Activated CD4-positive, alpha-beta memory T cell treated with anti-CD3 and anti-CD28 coated beads, Interleukin-2, amount 10 ng/mL, durations not matched to agents 7 days and 5 days (primary cell): ENCODE measurements at regions not wholly inside any gene's neighbourhood (a gene's known extent, or its start where the extent isn't known, plus 50 kb on each side); places are given as distances from the start of the nearest gene placed in this dataset.
"Not testable (repeated sequence)": the region's sequence is repeated elsewhere in the genome, so short reads cannot be mapped to it uniquely, and the experiment has no call there.

Source experiments
- CTCF ChIA-PET: fragments of 350-600 bp; sonication (Branson Sonifier 250); formaldehyde crosslinking; loops from one replicate; lab custom pipeline; 2021; ENCODE audit warnings: antibody characterized with exemption, inconsistent platforms; lab: Charles Lee
- POLR2A ChIA-PET: fragments of 350-600 bp; sonication (Branson Sonifier 250); formaldehyde crosslinking; loops from one replicate; lab custom pipeline; 2021; ENCODE audit warnings: antibody characterized with exemption; lab: Charles Lee
- DNase-seq: peaks from one replicate; pipeline ENCODE4 v3.0.0-alpha.2; 2020
- H3K27ac Mint-ChIP-seq: one replicate; pipeline ENCODE4 v1.8.0; 2021; ENCODE audit warnings: mild to moderate bottlenecking, mixed read lengths
- H3K27me3 Mint-ChIP-seq: one replicate; pipeline ENCODE4 v1.8.0; 2021; ENCODE audit warnings: mixed read lengths
- H3K36me3 Mint-ChIP-seq: one replicate; pipeline ENCODE4 v1.8.0; 2021; ENCODE audit warnings: low read depth, mixed read lengths
- H3K4me1 Mint-ChIP-seq: one replicate; pipeline ENCODE4 v1.8.0; 2021; ENCODE audit warnings: mixed read lengths
- H3K4me3 Mint-ChIP-seq: one replicate; pipeline ENCODE4 v1.8.0; 2021; ENCODE audit warnings: mild to moderate bottlenecking, mixed read lengths
- H3K9me3 Mint-ChIP-seq: one replicate; pipeline ENCODE4 v1.8.0; 2021; ENCODE audit warnings: mixed read lengths

DNA sequence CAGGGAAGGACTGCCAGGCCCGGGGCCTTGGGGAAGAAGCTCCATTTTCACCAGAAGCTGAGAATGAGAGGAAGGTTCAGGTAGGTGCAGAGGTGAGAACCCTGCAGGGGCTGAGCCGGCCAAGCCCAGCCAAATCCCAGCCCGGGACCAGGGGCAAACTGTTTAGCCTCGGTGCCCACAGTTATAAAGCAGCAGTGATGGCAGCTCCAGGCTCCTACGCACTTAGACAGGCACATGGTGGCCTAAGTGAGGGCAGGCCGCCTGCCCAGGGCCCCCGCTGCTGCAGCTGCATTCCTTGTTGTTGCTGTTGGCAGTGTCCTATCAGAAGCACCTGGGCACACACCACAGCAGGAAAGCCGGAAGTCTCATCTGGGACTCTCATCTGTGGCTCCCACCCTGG is 159.9 kb upstream of the FOXD4L5 start:
- DNase-seq = no peak
- no peaks in the 10 kb centered on the region for H3K36me3 Mint-ChIP-seq
- no peak overlapping the region for H3K27ac Mint-ChIP-seq
- ChIA-PET POLR2A (no interaction called here), CTCF (no interaction called here)
- H3K9me3 Mint-ChIP-seq = peaks cover 28% of the 10 kb centered on the region
- no peaks in the 10 kb centered on the region for H3K4me1 Mint-ChIP-seq
- no peaks in the 10 kb centered on the region for H3K27me3 Mint-ChIP-seq
- no peak overlapping the region for H3K4me3 Mint-ChIP-seq

DNA sequence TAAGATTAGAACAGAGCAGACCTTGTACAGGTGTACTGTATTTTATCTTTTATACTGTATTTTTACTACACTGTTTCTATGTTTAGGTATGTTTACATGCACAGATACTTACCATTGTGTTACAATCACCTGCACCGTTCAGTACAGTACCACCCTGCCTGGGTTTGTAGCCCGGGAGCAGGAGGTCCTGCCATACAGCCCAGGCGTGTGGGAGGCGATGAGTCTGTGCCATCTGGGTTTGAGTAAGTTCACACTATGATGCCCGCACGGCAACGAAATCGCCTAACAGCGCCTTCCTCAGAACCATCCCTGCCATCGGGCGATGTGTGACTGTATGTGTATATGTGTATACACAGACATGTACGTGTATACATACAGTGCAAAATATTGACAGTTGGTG is 157.1 kb upstream of the FOXD4L5 start:
- H3K27ac Mint-ChIP-seq, H3K4me1 Mint-ChIP-seq, CTCF ChIA-PET, H3K36me3 Mint-ChIP-seq, POLR2A ChIA-PET, H3K27me3 Mint-ChIP-seq, H3K4me3 Mint-ChIP-seq, DNase-seq: not testable (repeated sequence)
- H3K9me3 Mint-ChIP-seq = peaks cover 24% of the 10 kb centered on the region

DNA sequence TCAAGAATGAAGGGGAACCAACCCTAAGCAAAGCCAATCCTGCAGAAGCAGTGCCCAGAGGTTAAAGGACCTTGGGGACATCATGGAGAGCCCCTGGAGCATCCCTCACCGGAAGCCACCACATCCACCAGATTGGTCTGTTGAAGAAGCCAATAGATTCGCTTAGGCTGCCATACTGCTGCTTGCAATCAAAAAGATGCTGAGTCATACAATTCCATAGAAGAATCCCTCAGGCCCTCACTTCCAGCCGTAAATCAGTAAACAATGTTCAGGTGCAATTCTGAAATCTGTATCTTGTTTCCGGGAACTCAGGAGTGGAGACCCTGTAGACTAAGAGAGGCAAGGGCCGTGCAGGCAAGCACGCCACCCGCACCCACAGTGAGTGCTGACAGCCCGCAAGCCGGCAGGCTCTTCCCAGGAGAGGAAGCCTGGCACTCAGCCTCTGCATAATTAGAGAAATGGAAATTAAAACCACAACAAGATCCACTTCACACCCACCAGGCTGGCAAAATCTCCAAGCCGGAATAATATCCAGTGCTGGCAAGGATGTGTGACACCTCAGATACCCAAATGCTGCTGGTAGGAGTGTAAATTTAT is 156.4 kb upstream of the FOXD4L5 start:
- H3K27me3 Mint-ChIP-seq, H3K36me3 Mint-ChIP-seq, H3K27ac Mint-ChIP-seq, H3K4me1 Mint-ChIP-seq, POLR2A ChIA-PET, DNase-seq, H3K4me3 Mint-ChIP-seq, CTCF ChIA-PET: not testable (repeated sequence)
- peaks cover 30% of the 10 kb centered on the region for H3K9me3 Mint-ChIP-seq

DNA sequence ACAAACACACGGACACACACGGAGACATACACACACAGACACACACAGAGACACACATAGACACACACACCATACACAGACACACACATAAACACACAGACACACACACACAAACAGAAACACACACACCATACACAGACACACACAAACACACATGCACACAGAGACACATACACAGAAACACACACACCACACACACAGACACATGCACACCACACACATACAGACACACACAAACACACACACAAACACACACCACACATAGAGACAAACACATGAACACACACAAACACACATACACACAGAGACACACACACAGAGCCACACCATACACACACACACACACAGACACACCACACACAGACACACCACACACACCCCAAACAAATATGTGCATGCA is 152.7 kb upstream of the FOXD4L5 start:
- Mint-ChIP-seq H3K4me3 (no peak overlapping the region), H3K27me3 (no peaks in the 10 kb centered on the region), H3K36me3 (peaks cover 10% of the 10 kb centered on the region), H3K4me1 (no peaks in the 10 kb centered on the region), H3K27ac (no peak overlapping the region), H3K9me3 (peaks cover 37% of the 10 kb centered on the region)
- POLR2A ChIA-PET = no interaction called here
- CTCF ChIA-PET = no interaction called here
- no peak for DNase-seq

DNA sequence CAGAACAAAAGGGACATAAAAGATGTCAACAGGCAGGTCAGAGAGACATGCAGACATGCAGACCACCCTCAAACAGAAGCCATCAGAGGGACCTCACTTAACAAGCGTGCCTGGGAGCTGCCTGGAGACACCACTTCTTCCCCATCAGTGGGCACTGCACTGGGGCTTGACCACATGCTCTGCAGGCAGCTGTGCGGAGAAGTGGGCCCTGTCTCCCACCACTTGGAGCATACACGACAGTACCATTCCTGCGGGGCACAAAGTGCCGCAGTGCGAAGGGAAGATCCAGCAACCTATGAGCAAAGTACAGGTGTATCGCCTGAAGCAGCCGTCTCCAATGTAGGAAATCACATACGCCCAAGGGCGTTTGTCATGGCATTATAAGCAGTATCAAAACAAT is 150.5 kb upstream of the FOXD4L5 start:
- POLR2A ChIA-PET = no interaction called here
- CTCF ChIA-PET = no interaction called here
- Mint-ChIP-seq H3K27me3 (no peaks in the 10 kb centered on the region), H3K27ac (no peak overlapping the region), H3K4me1 (no peaks in the 10 kb centered on the region), H3K4me3 (no peak overlapping the region), H3K36me3 (peaks cover 19% of the 10 kb centered on the region), H3K9me3 (peaks cover 42% of the 10 kb centered on the region)
- DNase-seq = no peak

DNA sequence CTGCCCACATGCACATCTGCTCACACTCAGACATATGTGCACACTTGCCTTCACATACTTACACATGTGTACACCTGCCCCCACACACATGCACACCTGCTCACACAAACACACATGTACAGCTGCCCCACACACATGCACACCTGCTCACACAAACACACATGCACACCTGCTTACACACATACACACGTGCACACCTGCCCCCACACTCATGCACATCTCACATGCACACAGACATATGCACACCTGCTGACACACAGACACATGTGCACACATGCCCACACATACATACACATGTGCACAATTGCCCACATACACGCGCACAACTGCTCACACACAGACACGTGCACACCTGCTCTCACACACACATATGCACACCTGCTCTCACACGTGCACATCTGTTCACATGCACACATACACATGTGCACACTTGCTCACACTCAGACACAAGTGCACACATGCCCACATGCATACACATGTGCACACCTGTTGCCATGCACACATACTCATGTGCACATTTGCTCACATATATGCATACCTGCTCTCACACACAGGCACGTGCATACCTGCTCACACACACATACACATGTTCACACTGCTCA is 147.8 kb upstream of the FOXD4L5 start:
- DNase-seq = no peak
- no peak overlapping the region for H3K4me3 Mint-ChIP-seq
- peaks cover 43% of the 10 kb centered on the region for H3K9me3 Mint-ChIP-seq
- no peaks in the 10 kb centered on the region for H3K4me1 Mint-ChIP-seq
- peaks cover 17% of the 10 kb centered on the region for H3K36me3 Mint-ChIP-seq
- no peak overlapping the region for H3K27ac Mint-ChIP-seq
- POLR2A ChIA-PET = no interaction called here
- CTCF ChIA-PET = no interaction called here
- no peaks in the 10 kb centered on the region for H3K27me3 Mint-ChIP-seq

DNA sequence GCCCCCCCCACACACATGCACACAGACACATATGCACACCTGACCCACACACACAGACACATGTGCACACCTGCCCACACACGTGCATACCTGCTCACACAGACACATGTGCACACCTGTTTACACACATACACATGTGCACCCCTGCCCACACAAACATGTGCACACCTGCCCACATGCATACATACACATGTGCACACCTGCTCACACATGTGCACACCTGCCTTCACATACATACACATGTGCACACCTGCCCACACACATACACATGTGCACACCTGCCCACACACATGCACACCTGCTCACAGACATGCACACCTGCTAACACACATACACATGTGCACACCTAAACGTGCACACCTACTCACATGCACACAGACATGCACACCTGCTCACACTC is 147.0 kb upstream of the FOXD4L5 start:
- Mint-ChIP-seq H3K27ac (no peak overlapping the region), H3K4me3 (no peak overlapping the region), H3K36me3 (peaks cover 13% of the 10 kb centered on the region), H3K9me3 (peaks cover 38% of the 10 kb centered on the region), H3K27me3 (no peaks in the 10 kb centered on the region), H3K4me1 (no peaks in the 10 kb centered on the region)
- POLR2A ChIA-PET = no interaction called here
- DNase-seq = no peak
- CTCF ChIA-PET = no interaction called here

DNA sequence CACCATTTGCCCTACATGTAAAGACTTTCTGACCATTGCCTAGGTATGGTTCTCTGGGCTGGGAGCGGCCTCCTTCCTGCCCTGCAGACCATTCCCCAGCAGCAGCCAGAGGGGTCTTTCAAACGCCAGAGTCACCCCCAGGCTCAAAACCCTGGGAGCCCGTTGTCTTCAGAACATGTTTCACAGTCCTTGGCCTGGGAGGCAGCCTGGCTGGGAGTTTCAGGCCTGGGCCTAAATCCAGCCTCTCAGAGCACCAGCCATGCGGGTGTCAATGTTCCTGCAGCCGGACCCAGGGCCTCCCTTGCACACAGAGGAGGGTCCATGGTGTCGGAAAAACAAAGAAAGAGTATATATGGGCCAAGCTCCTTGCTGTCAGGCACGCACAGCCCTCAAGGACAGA is 145.2 kb upstream of the FOXD4L5 start:
- Mint-ChIP-seq H3K9me3 (peaks cover 35% of the 10 kb centered on the region), H3K27ac (no peak overlapping the region), H3K36me3 (peaks cover 17% of the 10 kb centered on the region), H3K4me3 (no peak overlapping the region), H3K27me3 (no peaks in the 10 kb centered on the region), H3K4me1 (no peaks in the 10 kb centered on the region)
- ChIA-PET CTCF (no interaction called here), POLR2A (no interaction called here)
- no peak for DNase-seq

DNA sequence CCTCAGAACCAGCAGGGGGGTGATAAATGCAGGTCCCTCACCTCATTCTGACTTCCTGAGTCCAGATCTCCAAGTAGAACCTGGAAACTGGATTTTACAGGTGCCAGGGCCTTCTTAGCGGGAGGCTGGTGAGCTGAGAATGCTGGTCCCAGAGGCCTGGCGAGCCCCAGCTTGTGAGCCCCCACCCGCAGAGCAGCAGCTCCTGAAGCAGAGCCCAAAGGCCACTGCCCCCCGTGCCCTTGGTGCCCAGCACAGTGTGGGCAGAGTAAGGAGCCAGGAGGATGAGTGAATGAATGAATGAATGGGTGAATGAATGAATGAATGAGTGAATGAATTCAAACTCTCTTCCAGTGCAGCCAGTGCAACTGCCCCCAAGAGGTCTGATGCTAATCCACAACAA is 142.4 kb upstream of the FOXD4L5 start:
- H3K27me3 Mint-ChIP-seq, POLR2A ChIA-PET, CTCF ChIA-PET, DNase-seq, H3K4me3 Mint-ChIP-seq, H3K4me1 Mint-ChIP-seq, H3K27ac Mint-ChIP-seq: not testable (repeated sequence)
- Mint-ChIP-seq H3K36me3 (peaks cover 14% of the 10 kb centered on the region), H3K9me3 (peaks cover 41% of the 10 kb centered on the region)

DNA sequence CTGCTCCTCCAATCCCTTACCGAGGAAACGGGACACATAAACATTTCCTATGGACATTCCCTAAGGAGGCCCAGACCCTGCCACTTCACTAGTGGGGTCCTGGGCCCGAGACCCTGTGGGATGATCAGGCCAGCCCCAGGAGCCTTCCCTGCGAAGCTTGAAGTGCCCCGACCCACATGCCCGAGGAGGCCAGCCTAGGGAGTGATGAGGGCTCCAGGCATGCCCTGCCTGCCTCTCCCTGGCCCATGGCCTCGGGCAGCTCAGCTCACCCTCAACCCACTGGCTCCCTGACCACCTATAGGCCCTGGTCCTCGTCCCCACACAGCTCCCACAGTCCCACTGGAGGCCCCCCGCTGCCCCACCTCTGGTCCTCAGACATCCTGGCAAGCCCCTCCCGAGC is 141.8 kb upstream of the FOXD4L5 start:
- CTCF ChIA-PET, H3K27ac Mint-ChIP-seq, H3K27me3 Mint-ChIP-seq, H3K4me3 Mint-ChIP-seq, DNase-seq, POLR2A ChIA-PET, H3K4me1 Mint-ChIP-seq: not testable (repeated sequence)
- H3K9me3 Mint-ChIP-seq = peaks cover 39% of the 10 kb centered on the region
- H3K36me3 Mint-ChIP-seq = peaks cover 11% of the 10 kb centered on the region

DNA sequence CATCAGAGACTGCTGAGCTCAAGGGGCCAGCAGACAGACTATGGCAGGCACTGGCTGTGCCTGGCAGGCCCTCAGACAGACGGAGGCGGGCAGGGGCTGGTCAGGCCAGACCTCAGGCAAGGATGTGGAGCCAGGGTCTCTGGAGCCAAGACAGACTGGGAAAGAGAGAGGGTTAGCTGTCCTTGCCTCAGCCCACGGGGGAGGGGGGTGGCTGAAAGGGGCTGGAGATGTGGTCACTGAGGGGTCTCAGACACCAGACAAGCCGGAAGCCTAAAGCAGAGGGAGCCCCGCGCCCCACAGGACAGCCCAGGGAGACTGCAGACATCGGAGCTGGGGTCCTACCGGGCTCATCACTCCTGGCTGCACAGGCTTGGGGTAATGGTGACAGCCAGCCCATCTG is 141.2 kb upstream of the FOXD4L5 start:
- Mint-ChIP-seq H3K9me3 (peaks cover 42% of the 10 kb centered on the region), H3K27ac (no peak overlapping the region), H3K4me3 (no peak overlapping the region), H3K27me3 (no peaks in the 10 kb centered on the region), H3K4me1 (no peaks in the 10 kb centered on the region), H3K36me3 (peaks cover 15% of the 10 kb centered on the region)
- POLR2A ChIA-PET = no interaction called here
- CTCF ChIA-PET = no interaction called here
- DNase-seq = no peak

DNA sequence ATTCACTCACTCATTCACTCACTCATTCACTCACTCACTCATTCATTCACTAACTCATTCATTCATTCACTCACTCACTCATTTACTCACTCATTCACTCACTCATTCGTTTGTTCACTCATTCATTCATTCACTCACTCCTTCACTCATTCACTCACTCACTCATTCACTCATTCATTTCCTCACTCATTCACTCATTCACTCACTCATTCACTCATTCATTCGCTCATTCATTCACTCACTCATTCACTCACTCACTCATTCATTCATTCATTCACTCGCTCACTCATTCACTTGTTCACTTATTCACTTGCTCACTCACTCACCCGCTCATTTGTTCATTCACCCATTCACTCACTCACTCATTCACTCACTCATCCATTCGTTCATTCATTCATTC is 140.2 kb upstream of the FOXD4L5 start:
- CTCF ChIA-PET, H3K27me3 Mint-ChIP-seq, H3K4me1 Mint-ChIP-seq, POLR2A ChIA-PET, DNase-seq, H3K27ac Mint-ChIP-seq, H3K4me3 Mint-ChIP-seq: not testable (repeated sequence)
- Mint-ChIP-seq H3K36me3 (peaks cover 15% of the 10 kb centered on the region), H3K9me3 (peaks cover 44% of the 10 kb centered on the region)

DNA sequence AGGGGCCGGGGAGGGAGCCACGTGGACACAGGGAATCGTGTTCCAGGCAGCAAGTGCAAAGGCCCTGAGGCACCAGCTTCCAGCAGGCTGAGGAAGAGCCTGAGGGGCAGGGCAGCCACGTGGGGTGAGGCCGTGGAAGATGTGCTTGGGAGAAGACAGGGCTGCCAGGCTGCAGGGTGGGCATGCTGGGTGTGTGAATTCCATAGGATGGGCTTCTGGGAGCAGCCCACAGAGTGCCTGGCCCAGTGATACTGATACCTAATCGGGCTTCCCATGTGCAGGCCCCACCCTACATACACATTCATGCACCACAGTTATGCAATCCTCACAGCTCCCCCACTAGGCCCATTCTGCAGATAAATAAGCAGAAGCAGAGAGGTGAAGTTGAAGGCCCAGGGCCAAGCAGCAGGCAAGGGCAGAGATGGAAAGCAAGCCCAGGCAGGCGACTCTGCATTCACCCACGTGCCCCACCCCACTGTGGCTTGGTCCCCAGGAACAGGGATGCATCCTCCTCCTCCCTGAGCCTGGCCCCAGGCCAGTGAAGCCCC is 139.5 kb upstream of the FOXD4L5 start:
- H3K4me3 Mint-ChIP-seq, H3K27ac Mint-ChIP-seq, H3K4me1 Mint-ChIP-seq, CTCF ChIA-PET, POLR2A ChIA-PET, DNase-seq, H3K27me3 Mint-ChIP-seq: not testable (repeated sequence)
- Mint-ChIP-seq H3K9me3 (peaks cover 42% of the 10 kb centered on the region), H3K36me3 (peaks cover 15% of the 10 kb centered on the region)
